Mesodermal cell (in vitro differentiated cells): ENCODE measurements at regions not wholly inside any gene's neighbourhood (a gene's known extent, or its start where the extent isn't known, plus 50 kb on each side); places are given as distances from the start of the nearest gene placed in this dataset.
"Not testable (repeated sequence)": the region's sequence is repeated elsewhere in the genome, so short reads cannot be mapped to it uniquely, and the experiment has no call there.

Source experiments
- H3K27ac ChIP-seq: 2 replicates; pipeline ENCODE4 v1.7.0; 2013; ENCODE audit warnings: mild to moderate bottlenecking, low read depth, low read length, moderate library complexity; ENCODE audit not compliant: severe bottlenecking
- H3K36me3 ChIP-seq: 2 replicates; pipeline ENCODE4 v1.7.1; 2013; ENCODE audit warnings: mild to moderate bottlenecking, low read length, moderate library complexity; ENCODE audit not compliant: control insufficient read depth, insufficient read depth
- H3K4me1 ChIP-seq: one replicate; pipeline ENCODE4 v1.7.1; 2013; ENCODE audit warnings: mild to moderate bottlenecking, low read length; ENCODE audit not compliant: insufficient read depth, control insufficient read depth, poor library complexity, severe bottlenecking
- H3K4me3 ChIP-seq: 2 replicates; pipeline ENCODE4 v1.7.0; 2013; ENCODE audit warnings: low read length, control low read depth, mild to moderate bottlenecking; ENCODE audit not compliant: insufficient read depth, poor library complexity, severe bottlenecking; ENCODE audit errors: extremely low read depth
- H3K9me3 ChIP-seq: 2 replicates; pipeline ENCODE4 v1.7.1; 2013; ENCODE audit warnings: mild to moderate bottlenecking, low read length, moderate library complexity; ENCODE audit not compliant: control insufficient read depth
- WGBS, 2 experiments: methylation state at CpG; one replicate each; pipeline ENCODE4 v1.1.5; 2013; ENCODE audit warnings: missing lambda C conversion rate in 2 of 2; ENCODE audit not compliant: insufficient coverage in 2 of 2; 5-methylcytosine and 5-hydroxymethylcytosine counted together

GRCh38 chr11:71701435-71702291 lies 119.0 kb upstream of the KRTAP5-11 start:
- H3K4me3 ChIP-seq, H3K36me3 ChIP-seq, H3K27ac ChIP-seq, H3K9me3 ChIP-seq, H3K4me1 ChIP-seq: not testable (repeated sequence)
- 67% methylated on average over 1 of the region's 3 CpGs; no CpG with 5 or more reads in 1 of the 2 experiments for WGBS, 2 experiments

GRCh38 chr11:71705086-71705737 lies 122.5 kb upstream of the KRTAP5-11 start:
- H3K9me3 ChIP-seq, H3K27ac ChIP-seq, H3K4me1 ChIP-seq, H3K36me3 ChIP-seq, H3K4me3 ChIP-seq: not testable (repeated sequence)
- WGBS, 2 experiments, result no CpG with 5 or more reads among the region's 3 CpGs

- not testable (repeated sequence) for H3K4me3 ChIP-seq, H3K9me3 ChIP-seq, H3K4me1 ChIP-seq, H3K27ac ChIP-seq, H3K36me3 ChIP-seq
- WGBS, 2 experiments, result 55% methylated on average over 2 of the region's 4 CpGs; no CpG with 5 or more reads in 1 of the 2 experiments
Measured at GRCh38 chr11:71705738-71706432, 123.2 kb upstream of the KRTAP5-11 start.

GRCh38 chr11:71707083-71707482 lies 124.4 kb upstream of the KRTAP5-11 start:
- not testable (repeated sequence) for H3K36me3 ChIP-seq, H3K4me1 ChIP-seq, H3K4me3 ChIP-seq, H3K9me3 ChIP-seq, H3K27ac ChIP-seq
- WGBS, 2 experiments, result 75 to 81% methylated on average over 5 to 8 of the region's 12 CpGs

- WGBS, 2 experiments, result 80 to 82% methylated on average over 1 to 3 of the region's 6 CpGs
- not testable (repeated sequence) for H3K4me1 ChIP-seq, H3K4me3 ChIP-seq, H3K36me3 ChIP-seq, H3K9me3 ChIP-seq
- peak overlapping the region; percentile 76 for H3K27ac ChIP-seq
Measured at GRCh38 chr11:71709541-71709940, 123.5 kb upstream of the DEFB108B start.

- H3K9me3 ChIP-seq, H3K36me3 ChIP-seq, H3K4me1 ChIP-seq, H3K4me3 ChIP-seq: not testable (repeated sequence)
- WGBS, 2 experiments, result 50 to 51% methylated on average over 11 to 13 of the region's 16 CpGs
- H3K27ac ChIP-seq, result peak overlapping the region; percentile 76
Measured at GRCh38 chr11:71710171-71710671, 122.8 kb upstream of the DEFB108B start.

GRCh38 chr11:71710701-71711385 lies 122.2 kb upstream of the DEFB108B start:
- H3K36me3 ChIP-seq, H3K27ac ChIP-seq, H3K4me1 ChIP-seq, H3K9me3 ChIP-seq, H3K4me3 ChIP-seq: not testable (repeated sequence)
- 93 to 94% methylated on average over 3 to 5 of the region's 10 CpGs for WGBS, 2 experiments

- 71 to 91% methylated on average over 1 of the region's 2 CpGs for WGBS, 2 experiments
- not testable (repeated sequence) for H3K4me3 ChIP-seq, H3K9me3 ChIP-seq
Measured at GRCh38 chr11:71712350-71712749, 120.7 kb upstream of the DEFB108B start.

GRCh38 chr11:71712846-71713245 lies 120.2 kb upstream of the DEFB108B start:
- H3K9me3 ChIP-seq, H3K4me1 ChIP-seq, H3K4me3 ChIP-seq, H3K36me3 ChIP-seq: not testable (repeated sequence)
- no CpG with 5 or more reads among the region's 5 CpGs for WGBS, 2 experiments
- H3K27ac ChIP-seq, result peak overlapping the region; percentile 13

More at GRCh38 chr11:71712350-71712749, 120.7 kb upstream of the DEFB108B start:
- H3K36me3 ChIP-seq, H3K4me1 ChIP-seq, H3K27ac ChIP-seq: not testable (repeated sequence)

- not testable (repeated sequence) for H3K36me3 ChIP-seq, H3K4me3 ChIP-seq, H3K9me3 ChIP-seq, H3K4me1 ChIP-seq, H3K27ac ChIP-seq
- WGBS, 2 experiments, result 84 to 92% methylated on average over 4 of the region's 6 CpGs
Measured at GRCh38 chr11:71714510-71714909, 118.5 kb upstream of the DEFB108B start.
